M059J (cell line): ENCODE measurements at regions not wholly inside any gene's neighbourhood (a gene's known extent, or its start where the extent isn't known, plus 50 kb on each side); places are given as distances from the start of the nearest gene placed in this dataset.
"Not testable (repeated sequence)": the region's sequence is repeated elsewhere in the genome, so short reads cannot be mapped to it uniquely, and the experiment has no call there.

Experiments
- DNase-seq: peaks from one replicate; pipeline ENCODE4 v3.0.0-alpha.2; 2012; ENCODE audit warnings: low read depth

GRCh38 chr9:24652181-24652580, 106.5 kb upstream of the IZUMO3 start:
- no peak for DNase-seq

- DNase-seq, result not testable (repeated sequence)
Measured at GRCh38 chr9:24628809-24629208, 83.1 kb upstream of the IZUMO3 start.

DNA sequence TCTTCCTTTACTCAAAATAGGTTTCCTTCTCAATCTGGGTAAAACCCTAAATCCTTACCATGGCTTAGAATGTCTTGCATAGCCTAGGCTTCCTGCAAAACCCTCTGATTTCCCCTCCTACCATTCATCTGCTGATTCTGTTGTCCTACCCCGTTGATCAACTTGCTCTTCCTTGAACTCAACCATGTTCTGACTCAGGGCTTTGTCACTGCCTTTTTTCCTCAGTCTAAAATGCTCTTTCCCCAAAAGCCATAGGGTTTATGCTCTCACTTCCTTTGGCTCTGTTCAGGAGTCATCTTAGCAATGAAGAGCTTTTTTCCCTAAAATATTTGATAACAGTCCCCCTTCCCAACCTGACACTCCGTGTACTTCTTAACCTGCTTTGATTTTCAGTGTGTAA, 79.4 kb upstream of the IZUMO3 start:
- DNase-seq, result no peak

DNA sequence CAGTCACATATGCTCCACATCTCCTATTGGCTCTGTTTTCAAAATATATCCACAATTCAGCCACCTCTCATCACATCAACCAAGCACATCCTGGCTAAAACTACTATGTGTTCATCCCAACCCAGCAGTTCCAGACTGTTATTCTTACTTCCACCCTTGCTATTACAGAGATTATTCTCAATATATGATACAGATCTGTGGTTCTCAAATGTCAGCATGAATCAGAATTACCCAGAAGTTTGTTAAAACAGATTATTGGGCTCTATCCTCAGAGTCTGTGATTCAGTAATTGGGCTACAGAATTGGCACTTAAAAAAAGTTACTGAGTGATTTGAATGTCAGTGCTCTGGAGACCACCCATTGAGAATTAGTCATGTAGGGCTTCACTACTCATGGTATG, 78.8 kb upstream of the IZUMO3 start:
- no peak for DNase-seq

GRCh38 chr9:24620741-24621140, 75.0 kb upstream of the IZUMO3 start:
- no peak for DNase-seq

- DNase-seq, result no peak
Measured at GRCh38 chr9:24616863-24617262, 71.2 kb upstream of the IZUMO3 start.

DNA sequence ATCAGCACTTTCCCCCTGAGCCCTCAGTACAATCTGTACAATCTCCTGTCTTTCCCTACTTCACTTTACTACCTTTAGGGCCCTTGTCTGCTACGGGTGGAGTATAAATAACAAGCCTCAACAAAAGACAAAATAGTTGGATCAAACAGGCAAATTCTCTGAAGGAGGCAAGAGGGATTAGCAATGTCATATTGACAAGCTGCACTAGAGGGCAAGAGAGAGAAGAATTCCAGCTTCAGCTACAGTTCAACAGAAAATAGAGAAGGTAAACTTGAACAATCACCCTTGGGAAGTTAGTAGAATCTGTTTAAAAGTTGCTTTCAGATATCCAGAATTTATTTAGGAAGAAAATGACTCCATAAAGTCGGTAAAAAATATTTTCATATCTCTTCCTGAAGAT, 68.4 kb upstream of the IZUMO3 start:
- no peak for DNase-seq

DNA sequence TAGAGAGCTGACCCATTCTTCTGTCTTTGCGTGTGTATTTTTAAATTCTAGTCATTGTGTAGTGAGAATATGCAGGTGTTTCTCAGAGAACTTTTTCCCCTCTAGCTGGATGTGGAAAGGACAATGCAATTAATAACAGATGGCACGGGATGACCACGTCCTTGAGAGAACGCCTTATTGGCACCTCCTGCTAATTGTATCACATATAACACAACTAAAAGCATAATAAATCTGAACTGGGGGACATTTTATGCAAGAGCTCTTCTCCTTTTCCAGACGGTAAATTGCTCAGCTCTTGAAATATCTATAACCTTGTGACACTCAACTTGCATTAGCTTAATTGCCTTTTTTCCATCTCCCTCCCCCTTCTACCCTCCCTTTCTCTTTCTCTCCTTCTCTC, 62.9 kb upstream of the IZUMO3 start:
- DNase-seq, result no peak

- DNase-seq, result peak; percentile 15
Measured at GRCh38 chr9:24602693-24603352, 57.1 kb upstream of the IZUMO3 start.
